GM19035 (cell line): ENCODE measurements at regions not wholly inside any gene's neighbourhood (a gene's known extent, or its start where the extent isn't known, plus 50 kb on each side); places are given as distances from the start of the nearest gene placed in this dataset.
A peak's percentile ranks its signal among the peaks of the same experiment; 100 is the strongest.

ENCODE experiments used
- ATAC-seq: cut with Tn5 transposase; IDR thresholded peaks from one replicate; pipeline ENCODE4 v1.9.1; 2021; ENCODE audit not compliant: unreplicated experiment

DNA sequence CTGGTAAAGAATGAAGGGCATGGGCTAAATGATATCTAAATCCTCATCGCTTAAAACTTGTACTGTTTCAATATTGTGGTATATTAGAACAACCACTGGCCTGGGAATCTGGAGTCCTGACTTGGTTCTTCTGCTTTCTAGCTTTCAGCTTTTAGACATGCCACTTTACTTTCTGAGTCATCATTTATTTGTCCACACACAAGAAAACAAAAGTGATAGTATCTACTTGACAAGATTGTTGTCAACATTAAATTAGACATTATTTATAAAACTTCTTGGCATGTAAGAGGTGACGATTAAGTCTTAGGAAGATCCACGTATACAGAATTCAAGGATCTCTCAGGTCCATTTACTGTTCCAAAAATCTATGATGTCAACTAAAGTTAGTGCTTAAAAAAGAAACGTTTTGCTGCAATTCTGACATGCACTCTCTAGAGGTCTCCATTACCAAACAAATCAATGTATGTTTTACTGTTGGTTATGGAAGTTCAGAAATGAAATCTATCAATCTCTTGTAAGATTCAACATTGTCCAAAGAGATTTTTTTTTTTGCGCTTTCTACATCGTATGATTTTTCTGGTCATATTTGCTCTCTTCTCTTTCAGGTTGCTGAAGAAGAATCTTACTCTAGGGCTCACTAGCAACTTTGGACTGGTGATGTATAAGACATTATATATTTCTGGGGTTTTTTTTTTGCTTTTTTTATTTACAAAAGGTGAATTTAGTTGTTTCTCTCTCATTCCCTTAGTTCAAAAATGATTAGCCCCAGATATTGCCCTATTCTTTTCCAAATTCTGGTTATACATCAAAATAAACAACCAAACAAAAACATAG is 53.6 kb upstream of the DYNC1I1 start:
- ATAC-seq = no peak

DNA sequence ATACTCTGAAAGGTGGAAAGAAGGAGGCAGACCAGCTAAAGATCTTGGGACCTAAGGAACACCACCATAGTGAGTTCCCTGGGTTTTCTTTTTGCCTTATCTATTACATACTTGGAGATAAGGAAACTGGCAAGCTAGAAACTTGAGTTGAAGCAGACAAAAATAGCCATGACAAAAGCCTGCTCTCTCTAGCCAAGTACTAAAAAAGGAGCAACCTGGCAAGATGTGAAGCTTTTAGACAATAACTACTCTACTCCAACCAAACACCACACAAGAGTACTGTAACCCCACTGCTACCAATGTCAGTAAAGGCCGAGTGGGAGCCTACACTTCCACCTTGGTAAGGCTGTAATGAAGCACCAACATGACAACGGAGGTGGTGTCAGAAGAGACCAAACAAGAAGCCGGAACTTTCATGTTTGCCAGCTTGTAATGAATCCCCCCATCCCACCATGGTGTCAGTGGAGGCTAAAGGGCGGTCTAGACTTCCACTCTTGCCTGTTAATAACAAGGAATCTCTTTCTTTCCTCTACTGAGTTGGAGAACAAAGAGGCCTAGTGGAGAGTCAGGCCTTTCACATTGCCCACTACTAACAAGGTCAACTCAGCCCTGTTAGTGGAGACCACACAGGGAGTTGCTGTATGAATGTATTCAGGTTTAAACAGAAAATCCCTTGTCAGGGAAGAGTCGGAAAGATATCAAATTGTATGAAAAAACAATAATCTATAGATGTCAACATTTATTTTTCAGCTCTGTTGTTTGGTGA is 55.8 kb upstream of the DYNC1I1 start:
- ATAC-seq = no peak

DNA sequence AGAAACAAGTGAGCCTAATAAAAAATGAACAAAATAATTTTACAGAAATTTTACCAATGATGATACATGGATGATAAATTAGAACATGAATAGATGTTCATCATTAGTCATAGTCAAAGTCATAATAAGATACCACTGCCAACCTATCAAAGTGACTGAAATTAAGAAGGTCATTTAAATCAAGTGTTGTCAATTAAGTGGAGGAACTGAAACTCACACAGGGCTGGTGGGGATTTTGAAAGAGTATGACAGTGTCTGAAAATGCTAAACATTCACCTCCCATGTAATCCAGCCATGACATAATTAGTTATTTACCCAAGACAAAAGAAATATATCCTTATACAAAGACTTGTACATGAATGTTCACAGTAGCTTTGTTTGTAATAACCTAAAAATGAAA is 57.1 kb upstream of the DYNC1I1 start:
- peak; percentile 93 for ATAC-seq

DNA sequence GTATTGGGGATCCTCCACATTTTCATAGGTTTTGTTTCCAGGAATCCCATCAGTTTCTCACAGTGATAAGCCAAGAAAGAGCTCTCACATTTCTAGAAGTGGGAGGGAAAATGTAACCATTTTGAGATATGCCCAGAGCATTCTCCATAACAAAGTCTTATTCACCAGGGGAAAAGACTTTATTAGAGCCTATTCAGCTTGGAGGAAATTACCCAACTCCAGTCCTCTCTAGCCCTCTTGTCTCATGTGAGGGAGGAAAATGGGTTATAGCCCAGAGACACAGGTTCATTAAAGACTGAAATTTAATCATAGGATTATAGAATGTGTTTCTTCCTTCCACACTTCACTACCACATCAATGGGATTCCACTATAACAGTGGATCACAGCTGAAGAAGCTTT is 61.6 kb upstream of the DYNC1I1 start:
- no peak for ATAC-seq

DNA sequence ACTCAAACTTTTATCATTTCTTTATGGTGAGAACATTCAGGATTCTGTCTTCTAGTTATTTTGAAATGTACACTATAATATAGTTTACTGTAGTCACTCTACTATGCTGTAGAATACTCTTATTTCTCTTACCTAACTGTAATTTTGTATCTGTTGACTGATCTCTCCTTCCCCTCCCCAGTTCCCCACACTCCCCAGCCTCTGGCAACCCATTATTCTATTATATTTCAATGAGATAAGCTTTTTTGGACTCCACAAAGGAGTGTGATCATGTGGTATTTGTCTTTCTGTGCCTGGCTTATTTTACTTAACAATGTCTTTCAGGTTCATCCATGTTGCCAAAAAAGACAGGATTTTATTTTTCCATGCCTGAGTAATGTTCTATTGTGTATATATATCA is 71.4 kb upstream of the DYNC1I1 start:
- no peak for ATAC-seq

DNA sequence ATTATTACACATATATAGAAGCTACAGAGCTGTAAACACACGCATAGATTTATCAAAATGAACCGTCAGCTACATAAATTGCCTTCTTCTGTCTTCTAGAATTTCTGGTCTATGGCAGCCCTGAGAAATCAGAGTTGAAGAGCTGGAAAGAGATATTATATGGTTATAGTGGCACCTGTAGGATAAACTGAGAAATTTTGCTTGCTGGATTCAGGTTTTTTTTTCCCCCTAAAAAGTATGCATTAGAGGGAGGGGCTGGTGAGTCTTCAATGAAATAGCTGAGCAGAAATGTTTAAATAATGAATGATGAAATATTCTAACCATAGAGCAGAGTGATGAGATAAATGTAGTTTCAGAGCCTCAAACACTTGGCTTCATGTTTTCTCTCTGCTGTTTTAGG is 78.0 kb upstream of the DYNC1I1 start:
- no peak for ATAC-seq

DNA sequence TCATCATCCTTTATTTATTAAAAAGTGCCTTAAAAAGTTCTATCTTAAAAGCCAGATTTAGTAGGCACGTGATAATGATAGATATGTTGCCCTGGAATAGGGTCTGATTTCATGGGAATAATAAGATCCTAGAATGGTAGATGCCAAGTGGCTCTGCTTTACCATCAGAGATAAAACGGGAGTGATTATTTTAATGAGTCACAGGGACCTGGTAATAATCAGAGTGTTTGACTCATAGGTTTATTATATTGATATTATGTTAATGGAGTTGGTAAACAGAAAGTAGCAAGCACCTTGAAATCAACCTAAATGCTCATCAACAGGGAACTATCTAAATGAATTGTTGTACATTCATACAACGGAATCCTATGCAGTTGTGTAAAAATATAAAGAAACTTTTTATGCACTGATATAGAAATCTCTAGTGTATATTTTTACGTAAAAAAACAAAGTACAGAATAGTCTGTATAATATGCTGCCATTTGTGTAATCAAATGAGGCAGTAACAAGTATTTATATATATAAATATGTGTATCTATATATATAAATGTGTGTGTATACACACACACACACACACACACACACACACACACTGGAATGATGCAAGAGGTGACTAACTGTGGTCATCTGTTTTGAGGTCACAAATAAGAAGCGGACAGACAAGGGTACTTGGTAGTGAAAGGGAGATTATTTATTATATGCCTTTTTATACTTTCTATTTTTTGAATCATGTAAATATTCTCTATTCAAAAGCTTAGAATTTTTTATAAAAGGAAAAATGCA is 78.6 kb upstream of the DYNC1I1 start:
- ATAC-seq = no peak

DNA sequence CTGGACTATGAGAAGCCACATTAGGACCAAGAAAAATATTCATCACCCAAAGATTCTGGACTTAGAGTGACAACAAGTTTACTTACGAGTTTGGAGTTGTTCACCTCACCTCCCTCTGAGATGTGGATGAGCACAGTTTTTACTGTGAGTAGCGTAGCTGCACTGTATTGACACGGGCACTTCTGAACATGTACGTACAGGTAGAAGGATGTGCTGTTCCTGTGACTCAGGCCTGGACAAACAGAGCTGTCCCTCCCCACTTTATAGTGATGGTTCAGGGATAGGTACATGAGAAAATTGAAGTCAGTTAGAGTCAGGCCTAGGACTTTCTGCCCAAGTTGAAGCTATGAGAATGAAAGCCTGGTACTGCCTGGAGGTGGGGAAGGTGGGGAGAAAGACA is 80.9 kb upstream of the DYNC1I1 start:
- no peak for ATAC-seq

DNA sequence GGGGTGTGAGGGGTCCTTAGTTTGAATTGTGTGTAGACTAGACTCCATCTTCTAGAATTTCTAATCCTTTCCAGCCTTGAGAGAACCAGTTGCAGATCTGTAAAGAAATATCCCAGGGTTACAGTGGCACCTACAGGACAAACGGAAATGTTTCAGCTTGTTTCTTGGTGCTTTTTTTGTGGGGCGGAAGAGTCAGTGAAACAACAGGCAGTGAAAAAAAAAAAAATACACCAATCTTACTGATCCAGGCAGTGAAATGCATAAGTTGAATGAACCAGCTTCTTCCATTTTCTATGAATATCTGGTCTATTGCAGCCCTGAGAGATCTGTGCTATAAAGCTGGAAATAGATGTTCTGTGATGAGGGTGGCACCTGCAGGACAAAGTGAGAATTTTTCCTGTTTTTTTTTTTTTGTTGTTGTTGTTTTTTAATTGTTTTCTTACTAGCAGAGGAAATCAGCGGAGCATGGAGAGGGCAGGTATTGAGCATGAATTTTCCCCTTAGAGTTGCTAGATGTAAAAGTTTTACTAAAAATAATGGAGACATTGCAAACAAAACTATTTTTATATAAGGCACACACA is 81.9 kb upstream of the DYNC1I1 start:
- ATAC-seq = peak; percentile 59

DNA sequence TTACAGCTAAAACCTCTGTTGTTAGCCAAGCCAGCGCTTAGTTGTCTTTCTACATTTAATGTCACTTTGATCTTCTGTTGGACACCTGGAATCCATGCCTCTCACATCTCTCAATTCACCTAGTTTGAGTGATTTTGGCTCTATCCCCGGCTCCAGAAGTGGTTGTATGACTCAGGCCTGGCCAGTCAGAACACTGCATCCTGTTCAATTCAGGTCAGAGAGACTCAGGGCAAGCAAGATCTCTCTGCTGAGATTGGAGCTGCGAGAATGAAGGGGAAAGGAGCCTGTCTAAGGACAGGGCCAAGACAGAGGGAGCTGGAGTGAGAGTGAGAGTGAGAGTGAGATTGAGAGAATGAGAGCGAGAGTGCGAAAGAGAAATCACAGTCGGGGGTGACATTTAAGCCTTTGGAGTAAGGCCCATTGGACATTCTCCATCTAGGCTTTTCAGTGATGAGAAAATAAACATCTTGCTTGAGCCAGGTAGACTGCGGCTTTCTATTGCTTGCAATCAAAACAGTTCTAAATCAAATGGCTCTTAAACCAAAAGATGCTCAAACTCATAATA is 83.3 kb upstream of the DYNC1I1 start:
- no peak for ATAC-seq

DNA sequence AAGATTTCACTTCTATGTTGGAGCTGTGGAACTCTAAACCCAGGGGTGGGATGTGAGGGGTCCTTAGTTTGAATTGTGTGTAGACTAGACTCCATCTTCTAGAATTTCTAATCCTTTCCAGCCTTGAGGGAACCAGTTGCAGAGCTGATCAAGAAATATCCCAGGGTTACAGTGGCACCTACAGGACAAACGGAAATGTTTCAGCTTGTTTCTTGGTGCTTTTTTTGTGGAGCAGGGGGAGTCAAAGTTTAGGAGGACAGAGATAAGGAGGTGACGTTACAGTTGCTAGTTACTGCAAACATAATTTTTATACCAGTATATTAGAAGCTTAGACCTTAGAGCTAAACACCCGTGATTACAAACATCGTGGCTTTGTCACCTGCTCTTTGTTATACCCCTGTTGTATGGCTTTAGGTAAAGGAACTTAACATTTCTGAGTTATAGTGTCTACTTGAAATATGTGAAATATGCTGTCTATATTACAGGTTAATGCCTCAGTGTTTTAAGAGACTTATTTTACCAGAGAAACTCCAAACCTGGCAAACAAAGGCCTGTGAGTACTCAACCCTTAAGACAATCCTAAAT is 84.5 kb upstream of the DYNC1I1 start:
- no peak for ATAC-seq

DNA sequence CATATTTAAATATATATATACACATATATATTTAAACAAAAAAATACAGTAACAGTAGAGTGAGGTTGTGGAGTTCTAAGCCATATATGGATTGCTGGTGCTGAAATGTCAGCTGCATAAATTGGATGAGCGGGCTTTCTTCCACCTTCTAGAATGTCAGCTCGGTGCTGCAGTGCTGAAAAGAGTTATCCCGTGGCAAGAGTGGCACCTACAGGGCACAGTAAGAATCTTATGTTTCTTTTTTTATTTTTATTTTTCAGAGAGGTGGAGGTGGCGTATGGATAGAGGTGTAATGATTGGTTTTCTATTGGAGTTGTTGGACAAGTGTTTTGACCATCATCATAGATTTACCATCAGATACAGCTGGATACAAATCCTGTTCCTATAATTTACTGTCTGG is 86.2 kb upstream of the DYNC1I1 start:
- no peak for ATAC-seq

DNA sequence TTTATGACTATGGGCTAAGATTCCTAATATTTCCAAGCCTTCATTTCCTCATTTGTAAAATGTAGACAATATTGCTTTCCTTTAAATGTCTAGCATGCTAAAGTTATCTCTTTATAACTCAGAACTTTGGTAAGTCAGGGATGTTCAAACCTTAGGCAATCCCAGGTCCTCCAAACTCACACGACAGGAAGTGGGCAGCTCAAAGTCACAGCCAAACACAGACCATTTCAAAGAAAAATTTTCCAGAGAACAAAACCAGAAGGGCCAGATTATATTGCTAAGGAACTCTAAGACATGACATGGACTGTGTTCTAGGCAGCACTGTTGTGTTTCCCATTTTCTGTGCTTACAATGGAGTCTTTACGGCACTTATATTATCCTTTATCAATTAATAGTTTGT is 87.8 kb upstream of the DYNC1I1 start:
- ATAC-seq = no peak

DNA sequence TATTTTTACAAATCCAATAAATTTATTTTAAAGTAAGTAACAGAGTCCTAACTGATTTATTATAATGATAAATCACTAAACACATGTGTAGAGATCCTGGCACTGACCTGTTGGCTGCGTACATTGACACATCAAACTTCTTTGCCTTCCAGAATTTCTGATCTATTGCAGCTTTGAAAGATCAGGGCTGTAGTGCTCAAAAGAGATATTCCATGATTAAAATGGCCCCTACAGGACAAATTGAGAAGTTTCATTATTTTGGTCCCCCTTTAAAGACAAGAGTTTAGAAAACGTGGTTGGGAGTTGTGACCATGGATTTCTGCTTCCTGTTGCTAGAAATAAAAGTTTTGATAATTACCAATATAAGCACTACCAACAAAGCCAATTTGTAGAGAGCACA is 87.7 kb upstream of the PDK4 start:
- no peak for ATAC-seq

DNA sequence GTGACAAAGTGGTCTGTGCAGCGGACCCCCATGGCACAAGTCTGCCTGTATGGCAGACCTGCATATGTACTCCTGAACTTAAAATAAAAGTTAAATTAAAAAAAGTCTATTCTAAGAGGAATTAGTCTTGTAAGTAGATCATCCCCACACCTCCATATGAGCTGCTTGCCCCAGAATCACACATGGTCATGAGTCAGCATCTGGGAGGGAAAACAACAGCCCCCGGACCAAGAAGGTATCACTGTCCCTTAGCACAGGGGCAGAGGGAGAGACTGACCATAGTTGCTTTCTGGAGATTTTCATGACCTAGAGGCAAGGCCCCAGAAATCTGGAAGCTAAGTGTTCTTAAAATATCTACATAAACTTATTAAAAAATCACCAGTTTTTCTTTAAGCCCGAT is 86.6 kb upstream of the PDK4 start:
- ATAC-seq = no peak

DNA sequence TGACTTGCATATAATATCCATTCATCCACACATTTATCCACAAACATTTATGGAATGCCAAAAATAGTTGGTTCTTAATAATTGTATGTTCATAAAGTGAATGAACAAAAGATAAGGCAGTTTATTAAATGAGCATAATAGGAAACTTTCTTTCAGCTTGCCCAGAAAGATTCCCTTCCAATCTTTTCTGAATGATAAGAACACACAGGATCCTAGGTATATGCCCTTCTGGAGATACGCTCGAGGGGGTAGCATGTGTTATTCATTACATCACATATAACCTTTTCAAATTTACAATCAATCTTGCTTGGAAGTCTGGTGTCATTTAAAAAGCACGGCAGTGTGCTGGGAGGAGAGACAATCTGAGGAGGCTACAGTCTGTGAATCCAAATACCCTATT is 80.4 kb upstream of the PDK4 start:
- ATAC-seq = no peak

DNA sequence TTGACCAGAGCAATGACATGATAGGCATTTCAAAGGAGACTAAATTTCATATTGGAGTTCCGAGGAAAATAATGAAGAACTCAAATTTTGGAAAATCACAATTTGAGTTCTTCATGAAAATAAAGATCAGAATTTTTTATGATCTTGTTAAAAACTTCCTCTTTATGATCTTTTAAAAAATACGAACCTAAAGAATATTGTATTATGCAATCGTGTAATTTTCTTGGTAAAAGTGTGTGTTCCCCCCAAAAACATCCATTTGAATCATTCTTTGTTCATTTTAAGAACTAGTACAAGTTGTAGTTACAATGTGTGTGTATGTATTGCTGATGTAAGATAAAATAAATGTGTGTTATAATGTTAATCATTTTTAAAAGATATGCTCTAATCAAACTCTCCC is 79.3 kb upstream of the PDK4 start:
- no peak for ATAC-seq

DNA sequence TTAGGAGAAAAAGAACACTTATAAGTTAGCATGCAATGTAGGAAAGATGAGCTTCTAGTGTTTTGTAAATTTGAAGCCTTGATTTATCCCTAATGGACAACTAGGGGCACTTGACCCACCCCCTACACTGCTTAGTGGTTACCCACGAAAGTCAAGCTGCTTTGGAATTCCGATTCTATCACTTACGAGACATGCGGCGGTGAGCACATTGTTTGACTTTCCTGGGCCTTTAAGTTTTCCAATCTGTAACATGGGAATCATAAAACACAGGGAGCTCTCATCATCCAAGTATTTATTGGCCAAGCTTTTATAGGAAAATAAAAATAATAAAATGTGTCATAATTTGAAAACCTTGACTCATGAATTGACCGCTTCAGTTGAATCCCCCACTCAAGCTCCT is 78.7 kb upstream of the PDK4 start:
- ATAC-seq = no peak

DNA sequence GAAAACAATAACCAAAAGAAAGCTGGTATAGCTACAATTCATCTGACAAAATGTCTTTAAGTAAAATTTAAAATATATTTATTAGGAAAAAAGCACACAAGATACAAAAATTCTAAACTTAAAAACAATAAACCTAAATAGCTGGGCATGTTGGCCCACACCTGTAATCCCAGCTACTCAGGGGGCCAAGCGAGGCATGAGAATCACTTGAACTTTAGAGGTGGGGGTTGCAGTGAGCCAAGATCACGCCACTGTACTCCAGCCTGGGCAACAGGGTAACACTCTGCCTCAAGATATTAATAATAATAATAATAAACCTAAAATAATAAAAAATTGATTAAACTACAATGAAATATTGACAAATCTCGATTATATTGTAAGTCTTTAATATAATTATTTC is 77.8 kb upstream of the PDK4 start:
- no peak for ATAC-seq

DNA sequence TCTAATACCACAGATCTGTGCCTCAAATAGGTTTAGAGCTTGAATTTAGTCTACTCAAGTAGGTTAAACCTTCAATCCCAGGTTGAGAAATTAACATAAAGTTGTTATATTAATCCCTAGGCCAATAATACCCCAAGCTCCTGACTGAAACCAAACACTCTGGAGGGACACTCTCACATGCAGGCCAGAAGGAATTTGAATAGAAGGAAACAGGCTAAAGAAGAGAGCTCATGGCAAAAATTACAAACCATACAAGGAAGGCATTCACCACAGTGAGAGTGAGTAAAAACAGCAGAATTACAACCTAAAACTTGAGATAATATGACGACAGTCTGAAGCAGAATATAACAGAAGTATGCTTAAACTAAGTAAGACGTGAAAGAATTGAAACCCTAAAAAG is 76.1 kb upstream of the PDK4 start:
- ATAC-seq = no peak

DNA sequence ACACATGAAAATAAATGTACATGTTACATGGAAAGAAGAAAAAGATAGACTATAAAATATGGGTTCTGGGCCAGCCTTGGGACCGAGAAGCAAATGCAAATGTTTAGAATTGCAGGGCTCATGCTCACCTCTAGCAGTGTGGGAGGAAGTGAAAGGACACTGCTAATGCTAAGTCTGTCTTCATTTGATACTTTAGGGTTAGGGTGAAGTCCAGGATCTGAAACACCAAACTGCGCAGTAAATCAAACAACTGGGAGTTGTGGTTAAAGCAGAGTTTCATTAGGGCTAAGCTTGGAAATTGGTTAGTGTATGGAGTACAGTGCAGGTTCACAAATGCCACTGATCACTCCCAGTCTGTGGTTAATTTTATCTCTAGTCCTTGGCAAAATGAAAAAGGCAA is 73.2 kb upstream of the PDK4 start:
- peak; percentile 63 for ATAC-seq
